GM10248 (cell line): ENCODE measurements at regions not wholly inside any gene's neighbourhood (a gene's known extent, or its start where the extent isn't known, plus 50 kb on each side); places are given as distances from the start of the nearest gene placed in this dataset.

Source experiments
- CTCF ChIA-PET: fragments of 300-600 bp; sonication (Branson Sonifier 250); formaldehyde crosslinking; extraction: SDS; loops from one replicate; lab custom pipeline; 2021; ENCODE audit warnings: antibody characterized with exemption; lab: Yijun Ruan, JAX
- POLR2A ChIA-PET: fragments of 350-650 bp; sonication (Branson Sonifier 250); formaldehyde crosslinking; extraction: SDS; loops from one replicate; lab custom pipeline; 2020; ENCODE audit warnings: antibody characterized with exemption; lab: Yijun Ruan, JAX
- DNase-seq: peaks from one replicate; pipeline ENCODE4 v3.0.0; 2012; ENCODE audit errors: extremely low spot score
- CTCF ChIP-seq: IDR thresholded peaks from 2 replicates; pipeline ENCODE4 v1.5.1; 2012; ENCODE audit warnings: mild to moderate bottlenecking, low read depth; ENCODE audit errors: extremely low read depth, missing control alignments, control extremely low read depth

- POLR2A ChIA-PET, result no interaction called here
- CTCF ChIA-PET, result interaction anchor here (2.0 kb wide), 1 partner anchor 10 kb away, joined by 6 read pairs; no protein-coding TSS in a partner anchor
- no peak for TF ChIP-seq CTCF
- no peak for DNase-seq
These were observed 264.7 kb downstream of the MZT1 start for GRCh38 chr13:72462726-72463125.

DNA sequence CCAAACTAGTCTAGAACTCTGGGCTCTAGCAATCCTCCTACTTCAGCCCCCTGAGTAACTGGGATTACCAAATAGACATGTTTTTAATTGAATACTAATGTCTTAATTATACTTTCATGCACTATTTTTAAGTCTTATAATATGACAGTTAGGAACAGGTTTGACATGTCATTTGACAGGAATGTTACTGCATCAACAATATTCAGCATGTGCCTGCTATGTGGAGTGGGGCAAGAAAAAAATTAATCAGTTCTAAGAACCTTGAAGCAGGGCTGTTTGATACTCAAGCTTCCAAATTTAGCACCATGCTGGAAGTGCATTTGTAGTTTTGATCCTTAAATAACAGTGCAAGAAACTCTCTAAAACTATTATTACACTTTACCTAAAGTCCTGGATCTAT lies 265.3 kb downstream of the MZT1 start:
- no peak for TF ChIP-seq CTCF
- ChIA-PET POLR2A (no interaction called here), CTCF (interaction anchor here (1.1 to 1.5 kb wide), 2 partner anchors 11 to 18 kb away, joined by 3 read pairs; no protein-coding TSS in a partner anchor)
- no peak for DNase-seq

DNA sequence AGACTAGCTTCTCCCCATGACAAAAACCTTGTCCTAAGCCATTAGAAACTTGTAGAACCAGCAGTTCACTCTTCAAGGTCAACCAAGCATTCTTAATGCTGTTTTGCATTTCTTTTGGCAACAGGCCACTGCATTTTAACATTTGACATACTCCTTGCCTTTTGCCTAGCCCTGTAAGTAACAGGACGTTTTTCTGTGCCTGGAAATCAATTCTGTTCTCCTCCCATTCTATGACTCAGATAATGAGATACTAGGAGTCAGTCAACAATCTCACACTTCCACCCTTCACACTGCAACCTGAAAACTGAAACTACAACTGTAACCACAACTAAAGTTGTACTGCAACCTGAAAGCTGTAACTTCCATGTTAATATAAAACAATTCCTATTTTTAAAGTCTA lies 268.7 kb downstream of the MZT1 start:
- POLR2A ChIA-PET, result no interaction called here
- no peak for DNase-seq
- CTCF ChIA-PET, result no interaction called here
- no peak for TF ChIP-seq CTCF

- TF ChIP-seq CTCF, result no peak
- ChIA-PET POLR2A (no interaction called here), CTCF (interaction anchor here (1.5 kb wide), 1 partner anchor 10 kb away, joined by 3 read pairs; no protein-coding TSS in a partner anchor)
- DNase-seq, result no peak
These were observed 270.3 kb downstream of the MZT1 start for GRCh38 chr13:72457151-72457550.

DNA sequence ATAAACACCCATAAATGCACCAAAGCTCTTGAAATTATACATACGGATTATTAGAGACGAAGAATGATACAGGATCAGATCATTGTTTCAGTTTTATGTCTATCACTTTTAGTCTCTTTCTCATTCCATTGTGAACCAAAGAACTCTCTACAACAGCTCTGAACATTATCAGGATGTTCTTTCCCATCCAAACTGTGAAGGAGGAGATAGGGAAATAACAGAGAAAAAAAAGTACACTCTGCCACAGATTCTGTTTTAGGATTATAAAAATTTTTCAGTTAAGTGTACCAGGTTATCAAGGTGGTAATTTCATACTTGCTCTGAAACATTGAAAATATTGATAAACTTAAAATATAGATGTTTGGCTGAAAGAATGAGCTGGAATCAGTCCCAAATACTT lies 270.9 kb downstream of the MZT1 start:
- TF ChIP-seq CTCF, result no peak
- no peak for DNase-seq
- POLR2A ChIA-PET, result no interaction called here
- CTCF ChIA-PET, result interaction anchor here (1.3 to 1.5 kb wide), 2 partner anchors 10 to 17 kb away, joined by 3 to 4 read pairs; no protein-coding TSS in a partner anchor

DNA sequence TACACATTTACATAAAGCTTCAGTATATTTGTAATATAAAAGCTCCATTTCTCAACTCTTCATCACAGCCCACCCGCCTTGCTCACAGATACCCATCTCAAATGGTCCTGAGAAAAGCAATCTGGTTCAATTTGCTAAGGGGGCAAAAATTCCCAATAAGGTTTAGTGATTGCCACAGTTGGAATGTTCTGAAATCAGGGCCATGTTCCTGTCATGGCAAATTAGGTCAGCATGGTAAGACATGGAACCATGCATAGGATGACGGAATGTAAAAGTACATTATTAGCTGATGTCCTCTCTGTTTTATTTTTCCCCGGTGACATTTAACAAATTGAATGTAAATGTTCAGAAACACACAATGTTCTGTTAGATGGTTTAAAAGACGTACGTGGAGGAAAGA lies 274.3 kb downstream of the MZT1 start:
- TF ChIP-seq CTCF, result no peak
- CTCF ChIA-PET, result interaction anchor here (1.2 to 1.6 kb wide), 2 partner anchors 9 to 11 kb away, joined by 3 to 6 read pairs; no protein-coding TSS in a partner anchor
- POLR2A ChIA-PET, result no interaction called here
- no peak for DNase-seq
